HEK293 (cell line): ENCODE measurements at regions not wholly inside any gene's neighbourhood (a gene's known extent, or its start where the extent isn't known, plus 50 kb on each side); places are given as distances from the start of the nearest gene placed in this dataset.

Experiments used
- GLIS2 ChIP-seq: fragments of 450-650 bp; formaldehyde crosslinking; IDR thresholded peaks from 2 replicates; pipeline ENCODE4 v1.5.1; 2016; ENCODE audit warnings: missing biosample characterization, missing genetic modification characterization
- HOXA7 ChIP-seq: sonication (generic); formaldehyde crosslinking; IDR thresholded peaks from 2 replicates; pipeline ENCODE4 v1.8.1; 2022; ENCODE audit warnings: missing genetic modification reagents, borderline replicate concordance
- ZNF140 ChIP-seq: fragments of 450-650 bp; formaldehyde crosslinking; IDR thresholded peaks from 2 replicates; pipeline ENCODE4 v1.5.1; 2016; ENCODE audit warnings: missing biosample characterization, missing genetic modification characterization
- ZNF239 ChIP-seq: fragments of 450-650 bp; formaldehyde crosslinking; IDR thresholded peaks from 2 replicates; pipeline ENCODE4 v1.5.1; 2016; ENCODE audit warnings: missing biosample characterization, missing genetic modification characterization
- ZNF366 ChIP-seq: fragments of 450-650 bp; formaldehyde crosslinking; conservative IDR thresholded peaks from 2 replicates; pipeline ENCODE4 v1.5.1; 2016; ENCODE audit warnings: missing biosample characterization, missing genetic modification characterization
- ZNF747 ChIP-seq: fragments of 450-650 bp; formaldehyde crosslinking; IDR thresholded peaks from 2 replicates; pipeline ENCODE4 v1.5.1; 2016; ENCODE audit warnings: missing biosample characterization, missing genetic modification characterization
- TF ChIP-seq, protein P1 (sequence below): fragments of 450-650 bp; formaldehyde crosslinking; IDR thresholded peaks from 2 replicates; pipeline ENCODE4 v1.5.1; 2016; ENCODE audit warnings: missing biosample characterization, missing genetic modification characterization
- TF ChIP-seq, protein P2 (sequence below): fragments of 450-650 bp; formaldehyde crosslinking; IDR thresholded peaks from 2 replicates; pipeline ENCODE4 v1.5.1; 2017; ENCODE audit warnings: missing biosample characterization, mild to moderate bottlenecking, missing genetic modification characterization, moderate library complexity
- TF ChIP-seq, protein P3 (sequence below): IDR thresholded peaks from 2 replicates; pipeline ENCODE4 v1.6.1; 2011; ENCODE audit warnings: mild to moderate bottlenecking, low read depth, low read length, borderline replicate concordance

DNA sequence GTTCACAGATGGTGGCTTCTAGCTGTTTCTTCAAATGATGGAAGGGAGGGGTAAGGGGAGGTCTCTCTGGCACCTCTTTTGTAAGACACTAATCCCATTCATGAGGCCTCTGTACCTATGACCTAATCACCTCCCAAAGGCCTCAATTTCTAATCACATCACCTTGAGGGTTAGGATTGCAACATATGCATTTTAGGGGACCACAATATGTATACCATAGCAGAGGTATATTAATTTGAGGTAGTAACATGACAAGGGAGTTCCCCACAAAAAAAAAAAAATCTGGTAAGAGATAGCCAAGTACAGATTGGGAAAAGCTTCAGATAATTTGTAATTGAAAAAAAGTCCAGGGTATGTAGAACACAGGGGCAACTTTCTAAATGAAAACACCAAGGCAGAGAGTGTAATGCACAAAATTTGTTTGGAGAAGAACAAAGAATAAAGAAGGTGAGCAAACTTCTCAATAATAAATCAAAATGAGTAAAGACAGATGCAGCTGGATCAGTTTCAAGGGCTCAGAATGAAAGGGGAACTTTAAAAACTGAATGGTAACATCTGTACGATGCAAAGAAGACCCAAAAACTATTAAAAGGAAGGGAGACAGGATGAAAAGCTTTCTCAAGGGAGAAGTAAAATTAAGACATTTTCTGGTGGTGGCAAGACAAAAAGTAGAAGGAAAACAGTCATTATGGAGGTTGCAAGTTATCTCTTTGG, 125.5 kb upstream of the DCN start:
- TF ChIP-seq, protein P1, sequence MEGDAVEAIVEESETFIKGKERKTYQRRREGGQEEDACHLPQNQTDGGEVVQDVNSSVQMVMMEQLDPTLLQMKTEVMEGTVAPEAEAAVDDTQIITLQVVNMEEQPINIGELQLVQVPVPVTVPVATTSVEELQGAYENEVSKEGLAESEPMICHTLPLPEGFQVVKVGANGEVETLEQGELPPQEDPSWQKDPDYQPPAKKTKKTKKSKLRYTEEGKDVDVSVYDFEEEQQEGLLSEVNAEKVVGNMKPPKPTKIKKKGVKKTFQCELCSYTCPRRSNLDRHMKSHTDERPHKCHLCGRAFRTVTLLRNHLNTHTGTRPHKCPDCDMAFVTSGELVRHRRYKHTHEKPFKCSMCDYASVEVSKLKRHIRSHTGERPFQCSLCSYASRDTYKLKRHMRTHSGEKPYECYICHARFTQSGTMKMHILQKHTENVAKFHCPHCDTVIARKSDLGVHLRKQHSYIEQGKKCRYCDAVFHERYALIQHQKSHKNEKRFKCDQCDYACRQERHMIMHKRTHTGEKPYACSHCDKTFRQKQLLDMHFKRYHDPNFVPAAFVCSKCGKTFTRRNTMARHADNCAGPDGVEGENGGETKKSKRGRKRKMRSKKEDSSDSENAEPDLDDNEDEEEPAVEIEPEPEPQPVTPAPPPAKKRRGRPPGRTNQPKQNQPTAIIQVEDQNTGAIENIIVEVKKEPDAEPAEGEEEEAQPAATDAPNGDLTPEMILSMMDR (tag by site-specific recombination) = no peak
- TF ChIP-seq HOXA7 (no peak), ZNF747 (no peak), ZNF140 (no peak), ZNF239 (tag by site-specific recombination) (no peak), GLIS2 (no peak), ZNF366 (tag by site-specific recombination) (no peak)
- TF ChIP-seq, protein P2, sequence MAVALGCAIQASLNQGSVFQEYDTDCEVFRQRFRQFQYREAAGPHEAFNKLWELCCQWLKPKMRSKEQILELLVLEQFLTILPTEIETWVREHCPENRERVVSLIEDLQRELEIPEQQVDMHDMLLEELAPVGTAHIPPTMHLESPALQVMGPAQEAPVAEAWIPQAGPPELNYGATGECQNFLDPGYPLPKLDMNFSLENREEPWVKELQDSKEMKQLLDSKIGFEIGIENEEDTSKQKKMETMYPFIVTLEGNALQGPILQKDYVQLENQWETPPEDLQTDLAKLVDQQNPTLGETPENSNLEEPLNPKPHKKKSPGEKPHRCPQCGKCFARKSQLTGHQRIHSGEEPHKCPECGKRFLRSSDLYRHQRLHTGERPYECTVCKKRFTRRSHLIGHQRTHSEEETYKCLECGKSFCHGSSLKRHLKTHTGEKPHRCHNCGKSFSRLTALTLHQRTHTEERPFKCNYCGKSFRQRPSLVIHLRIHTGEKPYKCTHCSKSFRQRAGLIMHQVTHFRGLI (tag by site-specific recombination) = no peak
- TF ChIP-seq, protein P3, sequence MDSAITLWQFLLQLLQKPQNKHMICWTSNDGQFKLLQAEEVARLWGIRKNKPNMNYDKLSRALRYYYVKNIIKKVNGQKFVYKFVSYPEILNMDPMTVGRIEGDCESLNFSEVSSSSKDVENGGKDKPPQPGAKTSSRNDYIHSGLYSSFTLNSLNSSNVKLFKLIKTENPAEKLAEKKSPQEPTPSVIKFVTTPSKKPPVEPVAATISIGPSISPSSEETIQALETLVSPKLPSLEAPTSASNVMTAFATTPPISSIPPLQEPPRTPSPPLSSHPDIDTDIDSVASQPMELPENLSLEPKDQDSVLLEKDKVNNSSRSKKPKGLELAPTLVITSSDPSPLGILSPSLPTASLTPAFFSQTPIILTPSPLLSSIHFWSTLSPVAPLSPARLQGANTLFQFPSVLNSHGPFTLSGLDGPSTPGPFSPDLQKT = no peak
